Activated T-helper 1 cell treated with anti-CD3 and anti-CD28 coated beads, Interleukin-12 subunit alpha, Interleukin-12 subunit beta, Interleukin-2, Interleukin-4 antibody, amounts not matched to agents 30 ng/mL and 10 ng/mL and 1 ng/mL, durations not matched to agents 14 hours and 24 hours and 36 hours (primary cell): ENCODE measurements at regions not wholly inside any gene's neighbourhood (a gene's known extent, or its start where the extent isn't known, plus 50 kb on each side); places are given as distances from the start of the nearest gene placed in this dataset.
"Not testable (repeated sequence)": the region's sequence is repeated elsewhere in the genome, so short reads cannot be mapped to it uniquely, and the experiment has no call there.

Experiments used
- DNase-seq: peaks from one replicate; pipeline ENCODE4 v3.0.0; 2021; ENCODE audit warnings: low spot score
- H3K27ac Mint-ChIP-seq: one replicate; pipeline ENCODE4 v1.8.0; 2021; ENCODE audit warnings: mild to moderate bottlenecking, mixed read lengths
- H3K27me3 Mint-ChIP-seq: one replicate; pipeline ENCODE4 v1.8.0; 2022; ENCODE audit warnings: mild to moderate bottlenecking, moderate library complexity, mixed read lengths; ENCODE audit not compliant: insufficient read depth
- H3K36me3 Mint-ChIP-seq: one replicate; pipeline ENCODE4 v1.8.0; 2021; ENCODE audit warnings: low read depth, mixed read lengths
- H3K4me1 Mint-ChIP-seq: one replicate; pipeline ENCODE4 v1.8.0; 2021; ENCODE audit warnings: low read depth, mixed read lengths
- H3K4me3 Mint-ChIP-seq: one replicate; pipeline ENCODE4 v1.8.0; 2021; ENCODE audit warnings: mild to moderate bottlenecking, moderate library complexity, mixed read lengths
- H3K9me3 Mint-ChIP-seq: one replicate; pipeline ENCODE4 v1.8.0; 2021; ENCODE audit warnings: mixed read lengths
- intact Hi-C: fragments of 100-400 bp; cut with micrococcal nuclease; formaldehyde crosslinking; loops from one replicate; pipeline ENCODE4 v1.15.1; 2024

GRCh38 chr14:105665951-105666277, 139.5 kb downstream of the TMEM121 start:
- H3K9me3 Mint-ChIP-seq = peaks cover under 1% of the 10 kb centered on the region
- H3K4me3 Mint-ChIP-seq = no peak overlapping the region
- H3K27ac Mint-ChIP-seq = no peak overlapping the region
- no peaks in the 10 kb centered on the region for H3K36me3 Mint-ChIP-seq
- no peaks in the 10 kb centered on the region for H3K4me1 Mint-ChIP-seq
- intact Hi-C loops = no loop called here
- no peak for DNase-seq
- H3K27me3 Mint-ChIP-seq = no peaks in the 10 kb centered on the region

- Mint-ChIP-seq H3K27me3 (no peaks in the 10 kb centered on the region), H3K36me3 (no peaks in the 10 kb centered on the region)
Measured at GRCh38 chr14:105666420-105666819, 140.0 kb downstream of the TMEM121 start.

GRCh38 chr14:105666991-105667662, 140.7 kb downstream of the TMEM121 start:
- intact Hi-C loops = not testable (repeated sequence)

More at GRCh38 chr14:105666420-105666819, 140.0 kb downstream of the TMEM121 start:
- no peak for DNase-seq
- intact Hi-C loops = no loop called here
- no peaks in the 10 kb centered on the region for H3K4me1 Mint-ChIP-seq
- H3K9me3 Mint-ChIP-seq = no peaks in the 10 kb centered on the region
- H3K27ac Mint-ChIP-seq = no peak overlapping the region
- H3K4me3 Mint-ChIP-seq = no peak overlapping the region

GRCh38 chr14:105667663-105668020, 141.3 kb downstream of the TMEM121 start:
- DNase-seq, H3K4me1 Mint-ChIP-seq, H3K9me3 Mint-ChIP-seq, H3K4me3 Mint-ChIP-seq, H3K27ac Mint-ChIP-seq, H3K27me3 Mint-ChIP-seq, H3K36me3 Mint-ChIP-seq: not testable (repeated sequence)
- intact Hi-C loops = loop anchor here (2.0 kb wide), 1 partner anchor 45 kb away; no protein-coding TSS in a partner anchor

More at GRCh38 chr14:105666991-105667662, 140.7 kb downstream of the TMEM121 start:
- H3K36me3 Mint-ChIP-seq, H3K4me1 Mint-ChIP-seq, H3K9me3 Mint-ChIP-seq, H3K27me3 Mint-ChIP-seq, DNase-seq, H3K27ac Mint-ChIP-seq, H3K4me3 Mint-ChIP-seq: not testable (repeated sequence)

GRCh38 chr14:105668021-105668420, 141.6 kb downstream of the TMEM121 start:
- H3K9me3 Mint-ChIP-seq, H3K4me3 Mint-ChIP-seq, DNase-seq, H3K27ac Mint-ChIP-seq, H3K27me3 Mint-ChIP-seq, H3K4me1 Mint-ChIP-seq, H3K36me3 Mint-ChIP-seq: not testable (repeated sequence)
- intact Hi-C loops = loop anchor here (2.0 kb wide), 1 partner anchor 45 kb away; no protein-coding TSS in a partner anchor

GRCh38 chr14:105668471-105669230, 142.3 kb downstream of the TMEM121 start:
- not testable (repeated sequence) for H3K9me3 Mint-ChIP-seq, H3K4me1 Mint-ChIP-seq, H3K27me3 Mint-ChIP-seq, H3K36me3 Mint-ChIP-seq, H3K4me3 Mint-ChIP-seq, H3K27ac Mint-ChIP-seq, DNase-seq
- intact Hi-C loops = loop anchor here (2.0 kb wide), 1 partner anchor 46 kb away; no protein-coding TSS in a partner anchor

GRCh38 chr14:105669231-105669610, 142.8 kb downstream of the TMEM121 start:
- H3K4me1 Mint-ChIP-seq, H3K27me3 Mint-ChIP-seq, DNase-seq, H3K9me3 Mint-ChIP-seq, H3K4me3 Mint-ChIP-seq, H3K27ac Mint-ChIP-seq, H3K36me3 Mint-ChIP-seq: not testable (repeated sequence)
- intact Hi-C loops = loop anchor here (2.0 kb wide), 1 partner anchor 46 kb away; no protein-coding TSS in a partner anchor

- H3K9me3 Mint-ChIP-seq, H3K4me3 Mint-ChIP-seq, H3K4me1 Mint-ChIP-seq, H3K36me3 Mint-ChIP-seq, DNase-seq, H3K27ac Mint-ChIP-seq, H3K27me3 Mint-ChIP-seq: not testable (repeated sequence)
- intact Hi-C loops = loop anchor here (2.0 kb wide), 1 partner anchor 47 kb away; no protein-coding TSS in a partner anchor
Measured at GRCh38 chr14:105669646-105670045, 143.3 kb downstream of the TMEM121 start.

- H3K36me3 Mint-ChIP-seq, H3K4me3 Mint-ChIP-seq, H3K9me3 Mint-ChIP-seq, H3K27ac Mint-ChIP-seq, intact Hi-C loops, H3K4me1 Mint-ChIP-seq, H3K27me3 Mint-ChIP-seq, DNase-seq: not testable (repeated sequence)
Measured at GRCh38 chr14:105672450-105673200, 146.2 kb downstream of the TMEM121 start.

- H3K27me3 Mint-ChIP-seq, H3K9me3 Mint-ChIP-seq, H3K4me1 Mint-ChIP-seq, H3K4me3 Mint-ChIP-seq, H3K36me3 Mint-ChIP-seq, intact Hi-C loops, H3K27ac Mint-ChIP-seq, DNase-seq: not testable (repeated sequence)
Measured at GRCh38 chr14:105675433-105675832, 149.1 kb downstream of the TMEM121 start.

GRCh38 chr14:105675905-105676670, 149.7 kb downstream of the TMEM121 start:
- intact Hi-C loops = loop anchor here (2.0 kb wide), 1 partner anchor 269 kb away; no protein-coding TSS in a partner anchor
- not testable (repeated sequence) for H3K27me3 Mint-ChIP-seq, H3K9me3 Mint-ChIP-seq, H3K27ac Mint-ChIP-seq, H3K4me3 Mint-ChIP-seq, H3K36me3 Mint-ChIP-seq, DNase-seq, H3K4me1 Mint-ChIP-seq

GRCh38 chr14:105678057-105678456, 151.7 kb downstream of the TMEM121 start:
- intact Hi-C loops = not testable (repeated sequence)

More at GRCh38 chr14:105678057-105678456, 151.7 kb downstream of the TMEM121 start:
- not testable (repeated sequence) for H3K4me3 Mint-ChIP-seq, H3K36me3 Mint-ChIP-seq, H3K9me3 Mint-ChIP-seq, H3K27ac Mint-ChIP-seq, H3K27me3 Mint-ChIP-seq, DNase-seq, H3K4me1 Mint-ChIP-seq
